Adrenal gland (tissue), 9 donors: ENCODE measurements at regions not wholly inside any gene's neighbourhood (a gene's known extent, or its start where the extent isn't known, plus 50 kb on each side); places are given as distances from the start of the nearest gene placed in this dataset.

Experiments
- DNase-seq, 7 donors: peaks; one replicate each; pipeline ENCODE4 v3.0.0-alpha.2; 2019 to 2020
- H3K27ac ChIP-seq, 5 donors: fragments of 200-600 bp; sonication (generic) in 4 of 5; 1 replicate in 3 of 5; 2 replicates in 2 of 5; pipeline versions ENCODE4 v1.5.1 to v1.8.0; 2016 to 2020; ENCODE audit warnings: mild to moderate bottlenecking in 1 of 5
- H3K27me3 ChIP-seq: fragments of 200-600 bp; 2 replicates; pipeline ENCODE4 v1.8.0; 2021
- H3K36me3 ChIP-seq, 2 donors: fragments of 200-600 bp; replicated peaks in 1 of 2; 1 replicate in 1 of 2; 2 replicates in 1 of 2; pipeline versions ENCODE4 v1.5.1 to v1.8.0; 2018 to 2022
- H3K4me1 ChIP-seq, 2 donors: fragments of 200-600 bp; replicated peaks in 1 of 2; 1 replicate in 1 of 2; 2 replicates in 1 of 2; pipeline versions ENCODE4 v1.5.1 to v1.8.0; 2018 to 2021
- H3K4me3 ChIP-seq, 4 donors: fragments of 200-600 bp; sonication (generic) in 3 of 4; one replicate each; pipeline ENCODE4 v1.5.1; 2016 to 2018
- H3K9me3 ChIP-seq, 3 donors: fragments of 200-600 bp; sonication (generic) in 1 of 3; replicated peaks in 1 of 3; 1 replicate in 2 of 3; 2 replicates in 1 of 3; pipeline versions ENCODE4 v1.5.1 to v1.8.0; 2016 to 2021
- CTCF ChIP-seq, 6 experiments: fragments of 450-650 bp in 4 of 6; fragments of 200-600 bp in 2 of 6; sonication (generic) in 1 of 6; IDR thresholded peaks; 1 replicate in 5 of 6; 2 replicates in 1 of 6; pipeline versions ENCODE4 v1.5.1 to v1.8.0; 2016 to 2021; ENCODE audit warnings: antibody characterized with exemption in 6 of 6, mild to moderate bottlenecking in 2 of 6, moderate library complexity in 1 of 6
- POLR2A ChIP-seq, 2 donors: fragments of 450-650 bp; IDR thresholded peaks; one replicate each; pipeline ENCODE4 v1.6.1; 2017; ENCODE audit warnings: antibody characterized with exemption in 2 of 2, mild to moderate bottlenecking in 2 of 2, moderate library complexity in 1 of 2
- WGBS, 4 donors: extraction: QIAGEN DNeasy Blood & Tissue Kit in 2 of 4; methylation state at CpG; one replicate each; pipeline versions ENCODE4 v1.1.5 to v1.1.7; 2013 to 2017; 5-methylcytosine and 5-hydroxymethylcytosine counted together
- intact Hi-C, 2 donors: fragments of 100-400 bp; cut with DNase I; formaldehyde crosslinking; loops; one replicate each; pipeline versions ENCODE4 v1.14.1 to v1.15.0; 2022 to 2023
- donor health status: healthy with polysubstance abuse.
- donor health status: Bipolar disorder and iron deficiency.
- donor health status: DM: yes; HTN: yes; CAD: no.
- donor health status: DM: no; HTN: no; CAD: no.
- donor health status: DM: no; HTN: no; CAD: no.

GRCh38 chr16:86681757-86682106, 103.4 kb downstream of the FOXL1 start:
- Histone ChIP-seq H3K4me1 (no peaks in the 10 kb centered on the region), H3K27me3 (no peaks in the 10 kb centered on the region), H3K27ac (peak overlapping the region in 1 of 5 donors; percentile 47), H3K4me3 (no peak overlapping the region), H3K36me3 (no peaks in the 10 kb centered on the region), H3K9me3 (no peaks in the 10 kb centered on the region)
- intact Hi-C loops = no loop called here
- DNase-seq = no peak
- TF ChIP-seq POLR2A (IDR thresholded peaks at IDR 0.05) = no peak
- TF ChIP-seq CTCF (IDR thresholded peaks at IDR 0.05) = no peak
- 75 to 94% (median 84%) methylated on average over 11 to 15 of the region's 15 CpGs for WGBS, 4 donors

- no peaks in the 10 kb centered on the region for H3K27me3 ChIP-seq
Observed at GRCh38 chr16:86682219-86682904, 104.0 kb downstream of the FOXL1 start.

GRCh38 chr16:86683441-86684194, 105.3 kb downstream of the FOXL1 start:
- TF ChIP-seq POLR2A (IDR thresholded peaks at IDR 0.05) (no peak), CTCF (IDR thresholded peaks at IDR 0.05) (no peak)
- intact Hi-C loops = no loop called here
- no peak for DNase-seq
- Histone ChIP-seq H3K36me3 (no peaks in the 10 kb centered on the region), H3K9me3 (no peaks in the 10 kb centered on the region), H3K4me1 (no peaks in the 10 kb centered on the region), H3K27ac (no peak overlapping the region), H3K27me3 (no peaks in the 10 kb centered on the region), H3K4me3 (no peak overlapping the region)
- 56 to 67% (median 64%) methylated on average over 8 of the region's 8 CpGs for WGBS, 4 donors

More at GRCh38 chr16:86682219-86682904, 104.0 kb downstream of the FOXL1 start:
- no peak for DNase-seq
- H3K4me3 ChIP-seq = no peak overlapping the region
- no peak overlapping the region for H3K27ac ChIP-seq
- no peaks in the 10 kb centered on the region for H3K9me3 ChIP-seq
- WGBS, 4 donors = 75 to 85% (median 80%) methylated on average over 14 of the region's 14 CpGs
- H3K4me1 ChIP-seq = no peaks in the 10 kb centered on the region
- TF ChIP-seq CTCF (IDR thresholded peaks at IDR 0.05) (no peak), POLR2A (IDR thresholded peaks at IDR 0.05) (no peak)
- no peaks in the 10 kb centered on the region for H3K36me3 ChIP-seq
- intact Hi-C loops = no loop called here

- TF ChIP-seq CTCF (IDR thresholded peaks at IDR 0.05) (no peak), POLR2A (IDR thresholded peaks at IDR 0.05) (no peak)
- no peaks in the 10 kb centered on the region for H3K36me3 ChIP-seq
- H3K4me3 ChIP-seq = no peak overlapping the region
- H3K4me1 ChIP-seq = no peaks in the 10 kb centered on the region
- no peak for DNase-seq
- no peaks in the 10 kb centered on the region for H3K9me3 ChIP-seq
- 62 to 73% (median 70%) methylated on average over 2 of the region's 2 CpGs for WGBS, 4 donors
- intact Hi-C loops = no loop called here
- H3K27me3 ChIP-seq = no peaks in the 10 kb centered on the region
- no peak overlapping the region for H3K27ac ChIP-seq
Observed at GRCh38 chr16:86685076-86685475, 106.7 kb downstream of the FOXL1 start.
